Effector memory CD4-positive, alpha-beta T cell (primary cell): ENCODE measurements at regions not wholly inside any gene's neighbourhood (a gene's known extent, or its start where the extent isn't known, plus 50 kb on each side); places are given as distances from the start of the nearest gene placed in this dataset.

Source experiments
- DNase-seq, 3 donors: peaks; one replicate each; pipeline ENCODE4 v3.0.0-alpha.2; 2020
- H3K27ac ChIP-seq: 2 replicates; pipeline ENCODE4 v1.7.0; 2013; ENCODE audit warnings: mild to moderate bottlenecking, low read length, moderate library complexity; ENCODE audit not compliant: insufficient read depth, poor library complexity, severe bottlenecking
- H3K27me3 ChIP-seq: replicated peaks from 2 replicates; pipeline ENCODE4 v1.7.0; 2013; ENCODE audit warnings: mild to moderate bottlenecking, low read length; ENCODE audit not compliant: insufficient read depth, control insufficient read depth, poor library complexity, severe bottlenecking
- H3K36me3 ChIP-seq: 2 replicates; pipeline ENCODE4 v1.7.0; 2013; ENCODE audit warnings: mild to moderate bottlenecking, low read length, moderate library complexity; ENCODE audit not compliant: control insufficient read depth, insufficient read depth
- H3K4me1 ChIP-seq: 2 replicates; pipeline ENCODE4 v1.7.0; 2013; ENCODE audit warnings: low read length, mild to moderate bottlenecking; ENCODE audit not compliant: control insufficient read depth, insufficient read depth, poor library complexity, severe bottlenecking
- H3K4me3 ChIP-seq: 2 replicates; pipeline ENCODE4 v1.7.0; 2013; ENCODE audit warnings: low read length, low read depth, mild to moderate bottlenecking; ENCODE audit not compliant: insufficient read depth, poor library complexity, severe bottlenecking
- H3K9me3 ChIP-seq: 2 replicates; pipeline ENCODE4 v1.7.0; 2013; ENCODE audit warnings: mild to moderate bottlenecking, low read length, moderate library complexity; ENCODE audit not compliant: control insufficient read depth

DNA sequence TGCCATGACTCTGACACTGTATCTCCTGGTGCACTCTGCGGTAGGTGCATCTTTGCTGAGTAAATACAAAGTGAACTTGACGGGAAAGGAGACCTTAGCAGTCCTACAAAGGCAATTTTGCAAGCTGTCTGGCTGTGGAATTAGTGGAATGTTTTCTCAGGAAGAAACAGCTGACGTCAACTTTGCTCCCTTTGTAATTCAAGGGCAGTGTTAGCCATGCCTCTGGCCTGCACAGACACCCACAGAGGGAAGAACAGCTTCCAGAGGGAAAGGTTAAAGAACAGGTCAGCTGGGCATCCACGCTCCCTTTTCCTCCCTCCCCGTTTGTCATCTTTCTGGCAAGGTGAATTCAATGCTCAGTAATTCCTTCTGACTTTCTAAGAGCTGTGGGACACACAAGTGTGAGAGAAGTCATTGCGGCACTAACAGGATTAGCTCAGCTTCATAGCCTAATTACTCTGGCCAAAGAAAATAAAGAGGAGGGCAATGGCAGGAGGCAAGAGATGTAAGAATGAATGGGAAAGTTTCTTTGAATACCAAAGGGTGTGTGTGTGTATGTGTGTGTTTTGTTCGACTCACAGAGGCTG lies 476.9 kb upstream of the GOT2 start:
- H3K27ac ChIP-seq: no peak overlapping the region
- no peak for DNase-seq
- no peaks in the 10 kb centered on the region for H3K4me1 ChIP-seq

DNA sequence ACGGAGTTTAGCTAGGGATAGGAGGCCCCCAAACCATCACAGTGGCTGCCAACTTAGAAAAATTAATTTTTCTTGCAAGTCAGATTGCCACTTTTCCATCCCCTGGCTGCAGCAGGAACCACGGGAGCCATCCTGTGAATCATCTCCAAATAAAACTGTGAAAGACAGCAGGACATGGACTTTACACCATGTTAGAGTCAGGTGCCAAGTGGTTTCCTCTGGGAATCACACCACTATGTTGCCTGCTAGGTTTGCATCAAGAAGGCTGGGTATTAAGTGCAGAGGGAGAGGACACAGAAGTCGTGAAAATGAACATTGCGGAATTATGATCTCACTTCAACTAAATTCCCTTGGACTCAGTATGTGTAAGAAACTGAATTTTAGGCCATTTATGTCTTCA lies 471.3 kb upstream of the GOT2 start:
- H3K27ac ChIP-seq: no peak overlapping the region
- no peak overlapping the region for H3K4me3 ChIP-seq
- no peaks in the 10 kb centered on the region for H3K27me3 ChIP-seq
- peaks cover 3% of the 10 kb centered on the region for H3K9me3 ChIP-seq
- DNase-seq: no peak
- no peaks in the 10 kb centered on the region for H3K4me1 ChIP-seq
- H3K36me3 ChIP-seq: no peaks in the 10 kb centered on the region

More for the DNA sequence above, 476.9 kb upstream of the GOT2 start:
- Histone ChIP-seq H3K27me3 (no peaks in the 10 kb centered on the region), H3K9me3 (no peaks in the 10 kb centered on the region), H3K36me3 (no peaks in the 10 kb centered on the region), H3K4me3 (no peak overlapping the region)

DNA sequence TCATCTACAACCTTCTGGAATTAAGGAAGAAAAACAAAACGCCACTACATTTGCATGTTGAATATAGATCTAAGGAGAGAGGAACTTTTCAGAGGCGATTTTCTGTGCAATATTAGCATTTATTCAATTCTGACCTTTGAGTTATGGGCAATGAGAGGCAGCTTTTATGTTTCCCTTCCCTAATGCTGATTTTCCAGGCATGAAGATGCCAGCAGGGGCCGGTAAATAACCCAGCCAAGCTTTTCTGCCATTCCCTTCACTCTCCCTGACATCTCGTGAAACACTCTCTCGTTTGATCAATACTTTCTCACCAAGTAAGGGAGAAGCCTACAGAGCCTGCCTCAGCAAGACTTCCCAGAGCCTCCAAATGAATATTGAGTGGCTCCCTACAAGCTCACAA lies 470.5 kb upstream of the GOT2 start:
- Histone ChIP-seq H3K36me3 (no peaks in the 10 kb centered on the region), H3K4me3 (no peak overlapping the region), H3K9me3 (peaks cover 3% of the 10 kb centered on the region), H3K4me1 (no peaks in the 10 kb centered on the region), H3K27me3 (no peaks in the 10 kb centered on the region), H3K27ac (no peak overlapping the region)
- no peak for DNase-seq

DNA sequence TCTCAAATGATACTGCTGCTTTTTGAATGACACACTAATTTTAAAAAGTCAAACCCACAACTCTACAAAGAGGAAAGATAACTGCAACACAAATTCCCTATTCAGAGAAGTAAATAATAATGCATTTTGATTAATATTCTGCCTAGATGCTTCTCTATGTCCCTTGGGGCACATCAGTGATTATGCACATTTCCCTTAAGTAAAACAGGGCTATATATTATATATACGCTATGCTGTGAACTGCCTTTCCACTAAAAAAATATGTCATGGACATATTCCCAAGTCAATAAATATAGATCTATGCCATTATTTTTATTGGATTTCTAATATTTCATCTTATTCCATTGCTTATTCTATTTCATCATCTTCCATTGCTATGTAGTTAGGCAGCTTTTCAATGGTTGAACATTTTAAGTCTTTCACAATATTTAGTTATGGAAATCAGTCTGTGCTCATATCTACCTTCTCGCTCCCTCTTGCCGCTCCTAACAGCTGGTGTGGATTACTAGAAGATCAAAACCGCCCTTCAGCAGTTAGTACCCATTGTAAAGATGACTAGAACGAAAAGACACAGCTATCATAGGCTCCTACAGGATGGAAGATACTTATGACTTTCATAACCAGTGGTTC lies 468.2 kb upstream of the GOT2 start:
- H3K27ac ChIP-seq: no peak overlapping the region

DNA sequence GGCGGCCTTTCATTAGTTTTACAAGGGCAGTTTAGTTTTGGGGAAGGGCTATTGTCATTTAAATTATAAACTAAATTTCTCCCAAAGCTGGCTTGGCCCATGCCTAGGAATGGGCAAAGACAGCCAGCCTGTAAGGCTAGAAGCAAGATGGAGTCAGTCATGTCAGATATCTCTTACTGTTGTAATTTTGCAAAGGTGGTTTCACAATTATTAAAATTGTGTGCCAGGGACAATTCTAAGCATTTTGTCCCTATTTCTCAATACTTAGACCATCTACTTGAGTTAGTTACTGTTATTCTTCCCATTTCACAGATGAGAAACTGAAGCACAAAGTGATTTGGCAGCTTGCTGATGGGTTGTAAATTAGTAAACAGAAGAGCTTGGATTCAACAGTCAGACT lies 467.7 kb upstream of the GOT2 start:
- no peak overlapping the region for H3K4me3 ChIP-seq
- H3K9me3 ChIP-seq: peaks cover 3% of the 10 kb centered on the region
- H3K27ac ChIP-seq: no peak overlapping the region
- H3K4me1 ChIP-seq: no peaks in the 10 kb centered on the region
- H3K27me3 ChIP-seq: no peaks in the 10 kb centered on the region
- no peak for DNase-seq
- no peaks in the 10 kb centered on the region for H3K36me3 ChIP-seq

More for the DNA sequence above, 468.2 kb upstream of the GOT2 start:
- DNase-seq: no peak
- no peak overlapping the region for H3K4me3 ChIP-seq
- H3K27me3 ChIP-seq: no peaks in the 10 kb centered on the region
- H3K36me3 ChIP-seq: no peaks in the 10 kb centered on the region
- no peaks in the 10 kb centered on the region for H3K4me1 ChIP-seq
- H3K9me3 ChIP-seq: peaks cover 3% of the 10 kb centered on the region

DNA sequence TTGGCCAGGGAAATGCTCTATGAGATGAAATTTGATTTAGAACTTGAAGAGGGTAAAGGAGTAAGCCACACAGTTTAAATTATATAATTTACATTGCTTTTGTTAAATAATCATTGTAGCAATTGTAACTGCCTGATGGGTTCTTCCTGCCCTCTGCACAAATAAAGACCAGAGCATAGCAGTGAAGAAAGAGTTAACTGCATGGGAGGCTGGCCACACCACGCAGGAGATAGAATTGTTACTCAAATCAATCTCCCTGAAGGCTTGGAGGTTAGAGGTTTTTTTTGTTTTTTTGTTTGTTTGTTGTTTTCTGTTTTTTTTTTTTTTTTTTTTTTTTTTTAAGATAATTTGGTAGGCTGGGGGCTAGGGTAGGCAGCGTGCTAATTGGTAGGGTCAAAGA lies 467.0 kb upstream of the GOT2 start:
- no peaks in the 10 kb centered on the region for H3K4me1 ChIP-seq
- H3K27ac ChIP-seq: no peak overlapping the region
- DNase-seq: no peak
- H3K27me3 ChIP-seq: no peaks in the 10 kb centered on the region
- no peak overlapping the region for H3K4me3 ChIP-seq
- H3K36me3 ChIP-seq: no peaks in the 10 kb centered on the region
- peaks cover 3% of the 10 kb centered on the region for H3K9me3 ChIP-seq

DNA sequence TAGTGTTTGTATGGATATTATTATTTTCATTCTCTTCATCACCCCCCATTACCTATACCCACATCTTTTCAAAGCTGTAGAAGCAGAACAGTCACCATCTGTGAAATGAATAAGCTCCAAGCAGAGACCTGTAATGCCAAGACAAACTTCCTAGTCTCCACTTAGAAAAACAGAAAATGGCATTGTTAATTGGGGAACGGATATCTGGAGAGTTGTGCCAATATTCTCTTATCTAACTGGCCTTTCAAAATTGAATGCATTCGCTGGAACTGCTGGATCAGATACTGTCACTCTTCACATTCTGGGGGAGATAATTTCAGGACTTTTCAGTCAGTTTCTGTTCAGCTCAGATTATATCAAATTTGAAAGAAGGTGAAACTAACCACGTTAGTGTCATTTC lies 464.4 kb upstream of the GOT2 start:
- Histone ChIP-seq H3K4me3 (no peak overlapping the region), H3K9me3 (no peaks in the 10 kb centered on the region), H3K4me1 (no peaks in the 10 kb centered on the region), H3K36me3 (no peaks in the 10 kb centered on the region), H3K27me3 (no peaks in the 10 kb centered on the region), H3K27ac (no peak overlapping the region)
- DNase-seq: no peak

DNA sequence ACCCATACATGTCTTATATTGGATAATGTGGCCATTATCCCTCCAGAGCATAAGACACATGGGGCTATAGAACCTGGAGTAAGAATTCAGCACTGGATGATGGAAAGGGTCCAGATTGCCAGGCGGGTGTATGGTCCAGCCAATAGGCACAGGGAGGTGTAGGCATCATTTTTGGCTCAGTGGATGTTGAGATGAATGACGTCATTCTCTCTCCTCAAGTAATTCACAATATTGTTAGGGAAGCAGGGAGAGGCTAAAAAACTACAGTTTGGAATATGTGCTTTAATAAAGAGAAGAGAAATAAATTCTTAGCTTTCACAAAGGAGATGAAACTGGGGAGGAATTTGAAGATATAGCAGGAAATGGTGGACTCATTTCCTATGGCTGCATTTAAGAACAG lies 461.1 kb upstream of the GOT2 start:
- H3K27me3 ChIP-seq: no peaks in the 10 kb centered on the region
- H3K27ac ChIP-seq: no peak overlapping the region
- H3K36me3 ChIP-seq: no peaks in the 10 kb centered on the region
- no peak overlapping the region for H3K4me3 ChIP-seq
- DNase-seq: no peak
- no peaks in the 10 kb centered on the region for H3K9me3 ChIP-seq
- no peaks in the 10 kb centered on the region for H3K4me1 ChIP-seq

DNA sequence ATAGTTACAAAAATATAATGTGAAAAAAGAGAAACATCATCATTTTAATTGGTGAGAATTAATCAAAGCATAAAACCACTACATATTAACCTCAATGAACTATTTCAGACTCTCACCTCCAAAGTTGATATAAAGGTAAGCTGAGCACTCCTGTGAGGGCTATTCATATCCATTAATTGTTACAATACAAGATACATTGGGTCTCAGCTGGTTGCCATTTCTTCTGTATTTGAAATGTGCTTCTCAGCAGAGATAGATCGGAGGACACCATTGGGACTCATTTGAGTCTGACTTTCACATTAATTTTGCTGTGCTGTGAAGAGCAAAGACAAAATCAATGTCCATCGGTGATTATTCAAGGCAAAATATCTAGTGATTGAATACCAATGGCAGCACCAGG lies 459.5 kb upstream of the GOT2 start:
- Histone ChIP-seq H3K9me3 (no peaks in the 10 kb centered on the region), H3K4me1 (no peaks in the 10 kb centered on the region), H3K27me3 (no peaks in the 10 kb centered on the region), H3K4me3 (no peak overlapping the region), H3K27ac (no peak overlapping the region), H3K36me3 (no peaks in the 10 kb centered on the region)
- DNase-seq: no peak

DNA sequence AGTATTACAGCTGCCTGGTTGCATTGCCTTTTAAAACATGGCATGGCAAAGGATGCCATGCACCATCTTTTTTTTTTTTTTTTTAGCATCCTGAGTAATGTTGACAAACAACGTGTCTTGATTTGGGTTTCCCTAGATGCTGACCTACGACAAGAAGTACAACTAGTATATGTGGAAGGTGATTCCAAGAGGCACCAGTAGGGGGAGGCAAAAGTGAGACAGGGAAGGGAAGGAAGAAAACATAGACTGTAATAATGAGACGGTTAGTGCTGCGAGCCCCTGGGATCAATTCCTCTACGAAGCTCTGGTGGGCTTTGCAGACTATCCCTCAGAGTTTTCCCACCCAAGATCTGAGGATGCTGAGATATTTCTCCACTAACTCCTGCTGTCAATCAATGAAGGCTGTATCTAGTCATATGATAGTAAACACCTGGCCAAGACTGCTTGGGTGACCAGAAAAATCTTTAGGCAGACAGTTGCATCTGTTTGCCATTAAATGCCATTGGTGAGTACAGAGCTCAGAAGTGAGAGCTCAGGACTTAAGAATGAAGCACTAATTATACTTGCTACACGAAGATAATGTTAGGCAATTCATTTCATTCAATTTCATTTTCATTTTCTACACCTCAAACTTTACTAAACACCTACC lies 458.6 kb upstream of the GOT2 start:
- Histone ChIP-seq H3K4me3 (no peak overlapping the region), H3K36me3 (no peaks in the 10 kb centered on the region), H3K4me1 (no peaks in the 10 kb centered on the region), H3K27me3 (no peaks in the 10 kb centered on the region), H3K9me3 (no peaks in the 10 kb centered on the region), H3K27ac (no peak overlapping the region)
- no peak for DNase-seq
